Retinal pigment epithelial cell (primary cell): ENCODE measurements at regions not wholly inside any gene's neighbourhood (a gene's known extent, or its start where the extent isn't known, plus 50 kb on each side); places are given as distances from the start of the nearest gene placed in this dataset.

Experiments
- DNase-seq: peaks from one replicate; pipeline ENCODE4 v3.0.0-alpha.2; 2010; ENCODE audit warnings: low read depth
- H3K4me3 ChIP-seq: 2 replicates; pipeline ENCODE4 v1.5.1; 2011; ENCODE audit warnings: mild to moderate bottlenecking, low read length, control low read depth, moderate library complexity
- TF ChIP-seq, protein P1 (sequence below): conservative IDR thresholded peaks from 2 replicates; pipeline ENCODE4 v1.5.1; 2011; ENCODE audit warnings: low read depth, low read length, control low read depth, inconsistent platforms

- TF ChIP-seq, protein P1, sequence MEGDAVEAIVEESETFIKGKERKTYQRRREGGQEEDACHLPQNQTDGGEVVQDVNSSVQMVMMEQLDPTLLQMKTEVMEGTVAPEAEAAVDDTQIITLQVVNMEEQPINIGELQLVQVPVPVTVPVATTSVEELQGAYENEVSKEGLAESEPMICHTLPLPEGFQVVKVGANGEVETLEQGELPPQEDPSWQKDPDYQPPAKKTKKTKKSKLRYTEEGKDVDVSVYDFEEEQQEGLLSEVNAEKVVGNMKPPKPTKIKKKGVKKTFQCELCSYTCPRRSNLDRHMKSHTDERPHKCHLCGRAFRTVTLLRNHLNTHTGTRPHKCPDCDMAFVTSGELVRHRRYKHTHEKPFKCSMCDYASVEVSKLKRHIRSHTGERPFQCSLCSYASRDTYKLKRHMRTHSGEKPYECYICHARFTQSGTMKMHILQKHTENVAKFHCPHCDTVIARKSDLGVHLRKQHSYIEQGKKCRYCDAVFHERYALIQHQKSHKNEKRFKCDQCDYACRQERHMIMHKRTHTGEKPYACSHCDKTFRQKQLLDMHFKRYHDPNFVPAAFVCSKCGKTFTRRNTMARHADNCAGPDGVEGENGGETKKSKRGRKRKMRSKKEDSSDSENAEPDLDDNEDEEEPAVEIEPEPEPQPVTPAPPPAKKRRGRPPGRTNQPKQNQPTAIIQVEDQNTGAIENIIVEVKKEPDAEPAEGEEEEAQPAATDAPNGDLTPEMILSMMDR = no peak
- no peak overlapping the region for H3K4me3 ChIP-seq
- DNase-seq = no peak
Observed at GRCh38 chr1:184267747-184268146, 119.1 kb upstream of the C1orf21 start.

GRCh38 chr1:184270556-184270955 lies 116.3 kb upstream of the C1orf21 start:
- no peak for DNase-seq
- TF ChIP-seq, protein P1 = no peak
- no peak overlapping the region for H3K4me3 ChIP-seq

- H3K4me3 ChIP-seq = no peak overlapping the region
- peak; percentile 56 for DNase-seq
- TF ChIP-seq, protein P1 = no peak
Observed at GRCh38 chr1:184272175-184272866, 114.5 kb upstream of the C1orf21 start.

DNA sequence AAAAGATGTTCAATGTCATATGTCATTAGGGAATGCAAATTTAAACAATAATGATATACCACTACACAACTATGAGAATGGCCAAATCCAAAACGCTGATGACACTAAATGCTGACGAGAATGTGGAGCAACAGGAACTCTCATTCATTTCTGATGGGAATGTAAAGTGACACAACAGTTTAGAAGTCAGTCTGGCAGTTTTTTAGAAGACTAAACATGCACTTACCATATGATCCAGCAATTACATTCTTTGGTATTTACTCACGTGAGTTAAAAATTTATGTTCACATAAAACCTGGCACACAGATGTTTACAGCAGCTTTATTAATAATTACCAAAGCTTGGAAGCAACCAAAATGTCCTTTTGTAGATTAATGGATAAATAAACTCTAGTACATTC lies 110.4 kb upstream of the C1orf21 start:
- TF ChIP-seq, protein P1 = no peak
- no peak for DNase-seq
- no peak overlapping the region for H3K4me3 ChIP-seq

DNA sequence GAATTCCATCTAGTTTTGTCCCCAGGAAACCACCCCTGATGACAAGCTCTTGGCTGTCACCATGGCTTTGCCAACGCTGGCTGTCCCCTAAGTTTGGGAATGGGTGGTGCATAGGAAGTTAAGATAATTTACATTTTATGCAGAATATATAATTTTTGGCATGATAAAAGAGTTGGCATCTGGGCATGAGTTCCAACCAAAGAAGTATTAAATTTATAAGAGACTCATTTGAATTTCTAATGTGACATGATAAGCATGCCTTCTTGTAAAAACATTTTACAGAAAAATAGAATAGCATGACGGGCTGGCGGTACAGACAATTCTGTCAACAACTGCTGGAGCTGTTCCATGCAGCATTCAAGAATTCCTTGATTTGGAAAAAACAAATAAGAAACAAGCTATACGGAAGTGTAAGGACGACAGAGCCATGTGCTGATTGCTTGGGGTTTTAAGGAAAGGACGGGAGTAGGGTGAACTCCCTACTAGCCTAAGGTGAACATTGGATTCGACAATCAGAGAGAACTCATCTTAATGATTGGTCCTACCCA lies 106.8 kb upstream of the C1orf21 start:
- no peak for DNase-seq
- TF ChIP-seq, protein P1 = no peak

DNA sequence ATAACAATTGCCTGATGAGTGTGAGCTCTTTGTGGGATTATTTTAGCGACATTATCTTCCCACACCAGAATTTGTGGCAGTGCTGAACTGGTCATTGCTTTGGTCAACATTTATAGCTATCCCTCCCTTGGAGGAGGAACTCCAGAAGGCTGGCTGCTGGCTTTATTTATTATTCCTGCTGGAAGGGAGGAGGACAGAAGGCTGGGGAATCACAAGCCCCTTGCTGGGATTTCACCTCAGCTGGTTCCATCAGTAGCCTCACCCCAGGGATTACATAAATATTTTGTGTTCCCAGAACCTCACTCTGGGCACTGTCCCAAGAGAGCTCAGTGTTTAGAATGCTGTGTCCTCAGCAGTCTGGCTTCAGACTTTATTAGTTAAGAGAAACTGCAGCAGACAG lies 102.8 kb upstream of the C1orf21 start:
- H3K4me3 ChIP-seq = no peak overlapping the region
- TF ChIP-seq, protein P1 = no peak
- peak; percentile 66 for DNase-seq

More for the DNA sequence above, 106.8 kb upstream of the C1orf21 start:
- no peak overlapping the region for H3K4me3 ChIP-seq

DNA sequence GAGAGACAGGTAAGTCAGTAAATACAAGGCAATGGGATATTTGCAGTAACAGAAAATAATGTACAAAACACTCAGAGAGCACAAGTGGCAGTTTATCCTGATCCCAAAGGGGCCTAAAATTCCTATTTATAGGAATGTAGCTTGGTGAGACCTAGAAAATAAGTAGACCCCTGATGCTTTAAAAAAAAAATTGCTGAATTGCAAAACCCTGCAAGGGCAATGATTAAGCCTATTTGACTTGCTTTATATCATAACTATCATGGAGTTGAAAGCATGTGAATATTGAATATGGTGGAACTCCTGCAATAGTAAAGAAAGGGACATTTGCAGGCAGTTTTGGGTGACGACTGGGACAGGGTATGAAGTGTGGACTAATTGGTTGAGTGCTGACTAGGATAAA lies 101.9 kb upstream of the C1orf21 start:
- TF ChIP-seq, protein P1 = no peak
- no peak for DNase-seq
- H3K4me3 ChIP-seq = no peak overlapping the region
